ENCODE measurements at regions not wholly inside any gene's neighbourhood (a gene's known extent, or its start where the extent isn't known, plus 50 kb on each side); places are given as distances from the start of the nearest gene placed in this dataset.
A peak's percentile ranks its signal among the peaks of the same experiment; 100 is the strongest.

GRCh38 chr16:85508388-85508787 is 104.7 kb upstream of the GSE1 start:
- Histone ChIP-seq H3K18ac (ENCODE audit: insufficient read length, low read depth, low read length) (no peak overlapping the region), H3K4ac (ENCODE audit: low read depth, low read length) (no peak overlapping the region), H3T11ph (ENCODE audit: low read length) (no peak overlapping the region), H3K27ac (ENCODE audit: insufficient read length, low read depth, low read length) (no peak overlapping the region), H2BK120ac (ENCODE audit: low read depth, low read length, poor library complexity, severe bottlenecking) (no peak overlapping the region), H3K4me1 (ENCODE audit: insufficient read depth, low read length) (peaks cover 7% of the 10 kb centered on the region; the same call in 1 of the 2 replicates), H3K23ac (ENCODE audit: insufficient read length, low read depth, low read length) (no peak overlapping the region), H3K79me1 (ENCODE audit: insufficient read depth, low read depth, low read length, poor library complexity, severe bottlenecking) (no peaks in the 10 kb centered on the region), H4K91ac (ENCODE audit: insufficient read length, low read depth, low read length) (no peak overlapping the region), H2BK20ac (ENCODE audit: low read depth, low read length, poor library complexity, severe bottlenecking) (no peak overlapping the region), H4K8ac (replicated peaks; ENCODE audit: insufficient read length, low read depth, low read length) (no peak overlapping the region), H2BK15ac (ENCODE audit: low read depth, low read length) (no peak overlapping the region), H4K20me1 (ENCODE audit: control insufficient read depth, insufficient read depth, insufficient read length) (no peaks in the 10 kb centered on the region), H3K27me3 (ENCODE audit: insufficient read depth, low read length) (no peaks in the 10 kb centered on the region), H3K4me2 (ENCODE audit: insufficient read depth, insufficient read length, low read length) (no peak overlapping the region), H3K56ac (ENCODE audit: insufficient read length, low read depth, low read length) (no peak overlapping the region), H3K14ac (ENCODE audit: insufficient read depth, low read length) (no peak overlapping the region; the same call in 1 of the 2 replicates), H2BK5ac (ENCODE audit: insufficient read length, low read length) (no peak overlapping the region), H2AFZ (ENCODE audit: low read length) (no peak overlapping the region), H2AK5ac (ENCODE audit: insufficient read length, low read length) (no peak overlapping the region), H2BK12ac (ENCODE audit: insufficient read length, low read depth, low read length) (no peak overlapping the region), H4K5ac (ENCODE audit: insufficient read length, low read depth, low read length) (no peak overlapping the region), H3K23me2 (ENCODE audit: insufficient read length, low read depth, low read length, poor library complexity, severe bottlenecking) (no peaks in the 10 kb centered on the region), H3K9me3 (ENCODE audit: control insufficient read depth, low read depth, low read length) (no peaks in the 10 kb centered on the region), H3K9ac (ENCODE audit: extremely low read depth, insufficient read length, low read length) (no peak overlapping the region), H3K79me2 (ENCODE audit: insufficient read depth, low read length) (no peaks in the 10 kb centered on the region)
- TF ChIP-seq CTCF (conservative IDR thresholded peaks at IDR 0.05) = no peak
- no peak for DNase-seq
- no CpG with 5 or more reads among the region's 10 CpGs for WGBS (ENCODE audit: extremely low coverage, insufficient read length, low lambda C conversion rate)
- Mint-ChIP-seq H3K9me3 (no peaks in the 10 kb centered on the region), H3K27me3 (ENCODE audit: low read depth) (peaks cover 7% of the 10 kb centered on the region), H3K4me3 (no peak overlapping the region), H3K27ac (peak overlapping the region in 1 of 3 experiments; percentile 81; a peak in 1 of 7 replicates), H3K4me1 (peaks cover 27 to 58% of the 10 kb centered on the region in 2 experiments), H3K36me3 (ENCODE audit: insufficient read depth in 1 of 3, low read depth in 3 of 3) (no peaks in the 10 kb centered on the region; a peak in 1 of 7 replicates)

Data from H9 (cell line).